CD4-positive, alpha-beta T cell (primary cell): ENCODE measurements at regions not wholly inside any gene's neighbourhood (a gene's known extent, or its start where the extent isn't known, plus 50 kb on each side); places are given as distances from the start of the nearest gene placed in this dataset.

Experiments used
- ATAC-seq: fragments of 200-7000 bp; cut with Tn5 transposase; one replicate; pipeline ENCODE4 v1.10.0; 2022; ENCODE audit warnings: mild to moderate bottlenecking; ENCODE audit not compliant: poor library complexity
- CTCF ChIA-PET: fragments of 350-600 bp; sonication (Branson Sonifier 250); formaldehyde crosslinking; loops from one replicate; lab custom pipeline; 2021; ENCODE audit warnings: antibody characterized with exemption, inconsistent platforms; lab: Charles Lee
- POLR2A ChIA-PET: fragments of 350-600 bp; sonication (Branson Sonifier 250); formaldehyde crosslinking; loops from one replicate; lab custom pipeline; 2021; ENCODE audit warnings: antibody characterized with exemption, inconsistent platforms; lab: Charles Lee
- DNase-seq, 14 experiments: peaks; one replicate each; pipeline ENCODE4 v3.0.0-alpha.2; 2013 to 2020; ENCODE audit warnings: mixed read lengths in 2 of 14
- H3K27ac ChIP-seq, 2 donors: one replicate each; pipeline versions ENCODE4 v1.5.1 to v1.7.0; 2013; ENCODE audit warnings: low read length in 2 of 2, low read depth in 1 of 2, mild to moderate bottlenecking in 1 of 2
- H3K27me3 ChIP-seq, 2 experiments: 1 replicate in 1 of 2; 2 replicates in 1 of 2; pipeline versions ENCODE4 v1.6.1 to v1.7.0; 2013; ENCODE audit warnings: low read length in 2 of 2, control low read depth in 1 of 2, mild to moderate bottlenecking in 1 of 2, moderate library complexity in 1 of 2; ENCODE audit not compliant: insufficient read depth in 2 of 2, control insufficient read depth in 1 of 2
- H3K36me3 ChIP-seq: one replicate; pipeline ENCODE4 v1.6.1; 2013; ENCODE audit warnings: low read length, control low read depth; ENCODE audit not compliant: insufficient read depth
- H3K4me1 ChIP-seq: one replicate; pipeline ENCODE4 v1.6.1; 2013; ENCODE audit warnings: low read length, control low read depth; ENCODE audit not compliant: insufficient read depth
- H3K4me3 ChIP-seq: one replicate; pipeline ENCODE4 v1.5.1; 2013; ENCODE audit warnings: mild to moderate bottlenecking, low read length, moderate library complexity
- H3K9me3 ChIP-seq, 2 experiments: 1 replicate in 1 of 2; 2 replicates in 1 of 2; pipeline versions ENCODE4 v1.6.1 to v1.7.0; 2013; ENCODE audit warnings: low read length in 2 of 2, mild to moderate bottlenecking in 2 of 2, control low read depth in 1 of 2, moderate library complexity in 1 of 2; ENCODE audit not compliant: control insufficient read depth in 1 of 2, insufficient read depth in 1 of 2
- H3K27ac Mint-ChIP-seq: one replicate; pipeline ENCODE4 v1.8.0; 2020; ENCODE audit warnings: mixed read lengths
- H3K27me3 Mint-ChIP-seq: one replicate; pipeline ENCODE4 v1.8.0; 2021; ENCODE audit warnings: mixed read lengths
- H3K36me3 Mint-ChIP-seq: one replicate; pipeline ENCODE4 v1.8.0; 2021; ENCODE audit warnings: low read depth, mixed read lengths
- H3K4me1 Mint-ChIP-seq: one replicate; pipeline ENCODE4 v1.8.0; 2021; ENCODE audit warnings: low read depth, mixed read lengths
- H3K4me3 Mint-ChIP-seq: one replicate; pipeline ENCODE4 v1.8.0; 2020; ENCODE audit warnings: mild to moderate bottlenecking, mixed read lengths
- H3K9me3 Mint-ChIP-seq: one replicate; pipeline ENCODE4 v1.8.0; 2020; ENCODE audit warnings: mixed read lengths
- intact Hi-C, 2 experiments: fragments of 100-400 bp; cut with DNase I in 1 of 2; cut with micrococcal nuclease in 1 of 2; formaldehyde crosslinking; loops; one replicate each; pipeline versions ENCODE4 v1.15.1 to v1.9.0; 2023 to 2025; cut with DNase I, micrococcal nuclease
- TF ChIP-seq, protein P1 (sequence below): fragments of 200-600 bp; IDR thresholded peaks from one replicate; pipeline ENCODE4 v1.8.0; 2022; ENCODE audit warnings: antibody characterized with exemption, mild to moderate bottlenecking

DNA sequence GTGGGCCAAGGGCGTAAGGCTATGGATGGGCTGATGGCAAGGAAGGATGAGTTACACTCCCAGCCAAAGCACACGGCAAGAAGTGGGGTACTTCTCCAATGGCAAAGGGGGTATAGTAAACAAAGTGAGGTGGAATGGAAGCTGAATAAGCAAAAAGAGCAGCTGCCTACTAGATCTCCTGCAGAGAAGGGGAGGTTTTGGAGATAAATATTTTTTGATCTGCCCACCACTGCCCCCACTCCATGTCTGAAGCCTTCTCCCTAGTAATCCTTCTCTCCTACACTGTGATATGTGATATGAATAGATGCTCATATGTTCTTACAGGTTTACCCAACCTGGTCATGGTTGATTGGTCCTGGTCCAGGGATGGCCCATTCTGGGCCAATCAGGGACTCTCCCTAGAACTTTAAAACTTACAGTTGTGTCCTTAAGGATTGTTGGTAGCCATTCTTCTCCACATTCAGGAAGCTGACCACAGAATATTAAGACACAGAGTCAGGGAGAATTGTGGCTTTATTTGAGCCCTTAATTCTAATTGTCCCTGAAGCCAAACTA is 436.8 kb downstream of the OMA1 start:
- peaks cover 7% of the 10 kb centered on the region for H3K9me3 Mint-ChIP-seq
- Histone ChIP-seq H3K4me3 (no peak overlapping the region), H3K27ac (no peak overlapping the region), H3K27me3 (no peaks in the 10 kb centered on the region), H3K9me3 (no peaks in the 10 kb centered on the region), H3K36me3 (no peaks in the 10 kb centered on the region), H3K4me1 (no peaks in the 10 kb centered on the region)
- H3K27ac Mint-ChIP-seq, result no peak overlapping the region
- H3K4me1 Mint-ChIP-seq, result no peaks in the 10 kb centered on the region
- TF ChIP-seq, protein P1, sequence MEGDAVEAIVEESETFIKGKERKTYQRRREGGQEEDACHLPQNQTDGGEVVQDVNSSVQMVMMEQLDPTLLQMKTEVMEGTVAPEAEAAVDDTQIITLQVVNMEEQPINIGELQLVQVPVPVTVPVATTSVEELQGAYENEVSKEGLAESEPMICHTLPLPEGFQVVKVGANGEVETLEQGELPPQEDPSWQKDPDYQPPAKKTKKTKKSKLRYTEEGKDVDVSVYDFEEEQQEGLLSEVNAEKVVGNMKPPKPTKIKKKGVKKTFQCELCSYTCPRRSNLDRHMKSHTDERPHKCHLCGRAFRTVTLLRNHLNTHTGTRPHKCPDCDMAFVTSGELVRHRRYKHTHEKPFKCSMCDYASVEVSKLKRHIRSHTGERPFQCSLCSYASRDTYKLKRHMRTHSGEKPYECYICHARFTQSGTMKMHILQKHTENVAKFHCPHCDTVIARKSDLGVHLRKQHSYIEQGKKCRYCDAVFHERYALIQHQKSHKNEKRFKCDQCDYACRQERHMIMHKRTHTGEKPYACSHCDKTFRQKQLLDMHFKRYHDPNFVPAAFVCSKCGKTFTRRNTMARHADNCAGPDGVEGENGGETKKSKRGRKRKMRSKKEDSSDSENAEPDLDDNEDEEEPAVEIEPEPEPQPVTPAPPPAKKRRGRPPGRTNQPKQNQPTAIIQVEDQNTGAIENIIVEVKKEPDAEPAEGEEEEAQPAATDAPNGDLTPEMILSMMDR, result no peak
- H3K36me3 Mint-ChIP-seq, result no peaks in the 10 kb centered on the region
- POLR2A ChIA-PET, result no interaction called here
- CTCF ChIA-PET, result no interaction called here
- no peak for ATAC-seq
- no peak overlapping the region for H3K4me3 Mint-ChIP-seq
- DNase-seq, result no peak
- intact Hi-C loops, result no loop called here
- H3K27me3 Mint-ChIP-seq, result peaks cover 3% of the 10 kb centered on the region

GRCh38 chr1:58108783-58109182 is 437.7 kb downstream of the OMA1 start:
- H3K27ac ChIP-seq, result no peak overlapping the region
- POLR2A ChIA-PET, result no interaction called here

DNA sequence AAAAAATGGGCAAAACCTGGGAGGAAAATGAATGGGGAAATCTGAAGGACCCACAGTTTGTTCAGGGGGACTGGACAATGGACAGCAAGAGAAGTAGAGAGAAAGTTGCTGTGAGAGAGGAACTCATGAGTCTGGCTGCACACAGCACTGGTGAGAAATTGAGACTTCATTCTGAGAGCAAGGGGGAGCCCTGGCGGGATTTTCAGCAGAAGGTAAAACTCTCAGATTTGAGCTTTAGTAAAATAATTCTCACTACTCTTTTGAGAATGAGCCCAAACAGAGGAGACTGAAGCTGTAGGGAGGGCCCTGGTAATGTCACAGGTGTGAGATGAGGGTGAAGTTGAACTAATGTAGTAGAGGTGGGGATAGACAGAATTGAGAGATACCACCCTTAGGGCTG is 438.6 kb downstream of the OMA1 start:
- ATAC-seq, result no peak
- Mint-ChIP-seq H3K27me3 (peaks cover 10% of the 10 kb centered on the region), H3K4me1 (no peaks in the 10 kb centered on the region), H3K36me3 (no peaks in the 10 kb centered on the region), H3K9me3 (no peaks in the 10 kb centered on the region), H3K4me3 (no peak overlapping the region), H3K27ac (no peak overlapping the region)
- intact Hi-C loops, result no loop called here
- no peak overlapping the region for H3K4me3 ChIP-seq
- H3K36me3 ChIP-seq, result no peaks in the 10 kb centered on the region
- H3K4me1 ChIP-seq, result no peaks in the 10 kb centered on the region
- no peak overlapping the region for H3K27ac ChIP-seq
- no peaks in the 10 kb centered on the region for H3K27me3 ChIP-seq
- DNase-seq, result no peak
- TF ChIP-seq, protein P1, result no peak
- H3K9me3 ChIP-seq, result no peaks in the 10 kb centered on the region
- POLR2A ChIA-PET, result no interaction called here
- CTCF ChIA-PET, result no interaction called here

More at GRCh38 chr1:58108783-58109182, 437.7 kb downstream of the OMA1 start:
- Mint-ChIP-seq H3K27ac (no peak overlapping the region), H3K36me3 (no peaks in the 10 kb centered on the region), H3K27me3 (peaks cover 8% of the 10 kb centered on the region), H3K9me3 (peaks cover 2% of the 10 kb centered on the region), H3K4me1 (no peaks in the 10 kb centered on the region), H3K4me3 (no peak overlapping the region)
- Histone ChIP-seq H3K4me1 (no peaks in the 10 kb centered on the region), H3K27me3 (no peaks in the 10 kb centered on the region), H3K36me3 (no peaks in the 10 kb centered on the region), H3K9me3 (no peaks in the 10 kb centered on the region), H3K4me3 (no peak overlapping the region)
- intact Hi-C loops, result no loop called here
- TF ChIP-seq, protein P1, result no peak
- ATAC-seq (no peak), DNase-seq (no peak)
- CTCF ChIA-PET, result no interaction called here
